ENCODE measurements at regions not wholly inside any gene's neighbourhood (a gene's known extent, or its start where the extent isn't known, plus 50 kb on each side); places are given as distances from the start of the nearest gene placed in this dataset.

- H3K79me2 ChIP-seq (ENCODE audit: insufficient read depth, low read length): no peaks in the 10 kb centered on the region
- TF ChIP-seq EZH2 (IDR thresholded peaks at IDR 0.05; ENCODE audit: borderline replicate concordance, low read depth, low read length, severe bottlenecking) (no peak), CTCF (IDR thresholded peaks at IDR 0.05; ENCODE audit: borderline replicate concordance, extremely low read depth, low read length, poor library complexity, severe bottlenecking) (no peak)
- no peak overlapping the region for H3K9ac ChIP-seq (ENCODE audit: low read depth, low read length)
- no peaks in the 10 kb centered on the region for H4K20me1 ChIP-seq (ENCODE audit: insufficient read depth, low read length)
- no peak overlapping the region for H3K4me2 ChIP-seq (ENCODE audit: insufficient read depth, low read length)
- H3K27ac ChIP-seq (ENCODE audit: low read length): no peak overlapping the region
- DNase-seq (no peak), ATAC-seq (ENCODE audit: insufficient read depth, low read depth) (no peak)
- H3K9me3 ChIP-seq (ENCODE audit: insufficient read depth, low read length, severe bottlenecking): no peaks in the 10 kb centered on the region
- no peaks in the 10 kb centered on the region for H3K27me3 ChIP-seq (ENCODE audit: insufficient read depth, low read length, poor library complexity)
- no peaks in the 10 kb centered on the region for H3K4me1 ChIP-seq (ENCODE audit: insufficient read depth, low read length)
- no peaks in the 10 kb centered on the region for H3K36me3 ChIP-seq (ENCODE audit: insufficient read depth, low read length)
- no peak overlapping the region for H2AFZ ChIP-seq (ENCODE audit: low read depth, low read length)
- no peak overlapping the region for H3K4me3 ChIP-seq (ENCODE audit: low read depth in 1 of 2, low read length in 2 of 2)
Observed at GRCh38 chr2:15801904-15802303, 138.4 kb upstream of the MYCN start.

DNA sequence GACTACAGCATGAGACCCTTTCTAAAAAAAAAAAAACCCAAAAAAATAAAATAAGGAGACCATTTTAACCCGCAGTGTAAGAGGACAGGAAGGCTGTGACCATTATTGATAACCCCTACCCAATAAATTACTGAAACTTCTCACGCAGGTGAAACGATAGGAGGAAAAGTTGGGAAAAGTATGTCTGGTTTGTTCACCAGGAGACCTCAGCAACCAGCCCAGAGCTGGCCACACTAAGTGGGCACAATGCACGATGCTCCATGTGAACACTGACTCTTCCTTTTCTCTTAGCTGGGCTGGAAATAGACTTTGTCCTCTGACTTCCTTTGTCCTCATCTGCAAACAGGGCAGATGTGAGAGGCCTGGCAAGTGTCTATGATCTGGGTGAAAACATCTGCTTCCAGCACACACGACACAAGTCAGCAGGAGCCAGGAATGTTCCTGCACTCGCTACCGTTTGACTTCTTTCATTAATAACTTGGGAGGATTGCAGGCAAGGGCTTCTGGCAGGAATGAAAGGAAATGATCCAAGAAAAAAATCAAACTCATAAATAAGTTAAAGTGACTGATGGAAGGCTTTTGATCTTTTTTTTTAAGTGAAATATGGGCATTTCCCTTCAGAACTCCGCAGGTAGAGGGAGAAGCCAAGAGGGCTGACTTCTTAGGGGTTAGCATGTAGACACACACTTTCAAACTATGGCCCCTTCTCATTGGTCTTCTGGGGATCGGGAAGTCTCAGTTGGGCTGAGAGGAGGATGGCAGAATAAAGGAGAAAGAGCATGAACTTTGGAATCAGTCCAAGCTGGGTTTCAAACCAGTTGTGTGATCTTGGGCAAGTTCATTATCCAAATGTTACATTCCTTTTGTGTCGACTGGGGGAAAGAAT lies 137.4 kb upstream of the MYCN start:
- no peaks in the 10 kb centered on the region for H3K79me2 ChIP-seq (ENCODE audit: insufficient read depth, low read length)
- no peak overlapping the region for H2AFZ ChIP-seq (ENCODE audit: low read depth, low read length)
- TF ChIP-seq EZH2 (IDR thresholded peaks at IDR 0.05; ENCODE audit: borderline replicate concordance, low read depth, low read length, severe bottlenecking) (no peak), CTCF (IDR thresholded peaks at IDR 0.05; ENCODE audit: borderline replicate concordance, extremely low read depth, low read length, poor library complexity, severe bottlenecking) (no peak)
- H3K36me3 ChIP-seq (ENCODE audit: insufficient read depth, low read length): no peaks in the 10 kb centered on the region
- no peaks in the 10 kb centered on the region for H3K27me3 ChIP-seq (ENCODE audit: insufficient read depth, low read length, poor library complexity)
- ATAC-seq (ENCODE audit: insufficient read depth, low read depth) (no peak), DNase-seq (no peak)
- no peak overlapping the region for H3K4me3 ChIP-seq (ENCODE audit: low read depth in 1 of 2, low read length in 2 of 2)
- no peak overlapping the region for H3K4me2 ChIP-seq (ENCODE audit: insufficient read depth, low read length)
- no peak overlapping the region for H3K9ac ChIP-seq (ENCODE audit: low read depth, low read length)
- H4K20me1 ChIP-seq (ENCODE audit: insufficient read depth, low read length): no peaks in the 10 kb centered on the region
- no peaks in the 10 kb centered on the region for H3K9me3 ChIP-seq (ENCODE audit: insufficient read depth, low read length, severe bottlenecking)
- no peak overlapping the region for H3K27ac ChIP-seq (ENCODE audit: low read length)
- no peaks in the 10 kb centered on the region for H3K4me1 ChIP-seq (ENCODE audit: insufficient read depth, low read length)

- Histone ChIP-seq H3K9me3 (ENCODE audit: insufficient read depth, low read length, severe bottlenecking) (no peaks in the 10 kb centered on the region), H3K9ac (ENCODE audit: low read depth, low read length) (no peak overlapping the region), H3K4me3 (ENCODE audit: low read depth in 1 of 2, low read length in 2 of 2) (no peak overlapping the region), H3K27ac (ENCODE audit: low read length) (no peak overlapping the region), H3K27me3 (ENCODE audit: insufficient read depth, low read length, poor library complexity) (no peaks in the 10 kb centered on the region), H4K20me1 (ENCODE audit: insufficient read depth, low read length) (no peaks in the 10 kb centered on the region), H3K4me2 (ENCODE audit: insufficient read depth, low read length) (no peak overlapping the region), H3K79me2 (ENCODE audit: insufficient read depth, low read length) (no peaks in the 10 kb centered on the region), H3K36me3 (ENCODE audit: insufficient read depth, low read length) (no peaks in the 10 kb centered on the region), H3K4me1 (ENCODE audit: insufficient read depth, low read length) (no peaks in the 10 kb centered on the region), H2AFZ (ENCODE audit: low read depth, low read length) (no peak overlapping the region)
- no peak for ATAC-seq (ENCODE audit: insufficient read depth, low read depth)
- TF ChIP-seq CTCF (IDR thresholded peaks at IDR 0.05; ENCODE audit: borderline replicate concordance, extremely low read depth, low read length, poor library complexity, severe bottlenecking): no peak
- TF ChIP-seq EZH2 (IDR thresholded peaks at IDR 0.05; ENCODE audit: borderline replicate concordance, low read depth, low read length, severe bottlenecking): no peak
- no peak for DNase-seq
Observed at GRCh38 chr2:15803543-15804245, 136.7 kb upstream of the MYCN start.

All from DND-41 (cell line).